Activated CD8-positive, alpha-beta memory T cell treated with anti-CD3 and anti-CD28 coated beads for 1 hour (primary cell): ENCODE measurements at regions not wholly inside any gene's neighbourhood (a gene's known extent, or its start where the extent isn't known, plus 50 kb on each side); places are given as distances from the start of the nearest gene placed in this dataset.
"Not testable (repeated sequence)": the region's sequence is repeated elsewhere in the genome, so short reads cannot be mapped to it uniquely, and the experiment has no call there.

Experiments
- DNase-seq, 2 donors: peaks; one replicate each; pipeline ENCODE4 v3.0.0-alpha.2; 2020; ENCODE audit warnings: low read depth in 1 of 2; ENCODE audit errors: extremely low read depth in 1 of 2

- DNase-seq: not testable (repeated sequence)
Measured at GRCh38 chr15:44848859-44849258, 107.6 kb upstream of the TERB2 start.

DNA sequence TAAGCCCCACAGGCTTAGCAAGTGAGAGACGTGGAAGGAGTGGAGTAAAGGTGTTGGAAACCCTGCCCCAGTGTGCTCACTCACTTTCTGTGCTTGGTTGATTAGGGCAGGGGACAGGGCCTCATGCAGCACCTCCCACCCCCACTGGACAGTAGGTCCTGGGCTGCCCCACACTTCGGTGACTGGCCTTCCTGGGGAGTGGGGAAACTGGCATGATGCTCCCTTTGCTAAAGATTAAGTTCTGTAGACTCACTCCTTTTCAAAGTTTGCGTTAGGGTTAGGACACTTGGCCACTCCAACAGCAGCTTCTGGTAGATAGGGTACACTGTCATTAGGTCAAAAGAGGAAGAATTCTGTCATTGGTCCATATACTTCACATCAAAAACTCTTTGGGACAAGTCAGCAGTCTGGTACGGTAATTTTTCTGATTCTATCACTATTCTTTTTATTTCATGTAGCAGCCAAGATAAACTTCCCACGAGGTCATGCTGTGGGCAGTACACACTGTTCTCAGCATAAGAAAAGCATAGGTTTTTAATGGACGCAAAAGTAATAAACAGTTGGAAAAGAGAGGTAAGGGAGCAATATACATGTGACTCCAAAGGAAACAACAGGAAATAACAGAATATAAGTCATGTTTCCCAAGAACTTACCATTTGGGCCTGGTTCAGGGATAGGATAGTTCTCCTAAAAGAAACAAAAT, 106.6 kb upstream of the TERB2 start:
- DNase-seq: not testable (repeated sequence)

DNA sequence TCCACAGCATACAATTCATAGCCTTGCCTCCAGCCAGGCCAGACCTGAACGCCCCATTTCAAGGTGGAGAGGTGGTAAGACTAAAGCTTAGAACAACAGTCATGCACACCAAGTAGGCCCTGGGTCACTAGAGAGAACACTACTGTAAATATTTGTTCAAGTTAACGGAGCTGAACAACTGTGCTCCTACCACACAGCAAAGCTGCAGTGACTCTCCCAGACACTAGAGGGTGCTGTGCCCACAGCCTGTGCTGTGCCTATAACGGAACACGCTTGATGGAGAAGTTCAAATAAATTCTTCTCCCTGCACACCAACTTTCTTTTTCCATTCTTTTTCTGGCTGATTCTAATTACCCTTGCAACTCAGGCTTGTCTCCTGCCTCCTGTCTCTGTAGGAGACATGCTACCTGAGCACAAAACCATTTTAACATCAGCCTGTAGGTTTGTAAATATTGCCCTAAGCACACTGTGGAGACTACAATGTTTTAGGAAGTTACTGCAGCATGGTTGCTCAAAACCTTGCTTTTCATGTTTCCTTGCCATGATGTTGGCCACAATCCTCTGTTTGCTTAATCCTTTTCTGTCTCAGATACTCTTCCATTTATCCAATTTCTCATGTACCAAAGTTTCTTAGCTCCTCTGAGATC, 103.1 kb upstream of the TERB2 start:
- peak; percentile 17 to 35 for DNase-seq

DNA sequence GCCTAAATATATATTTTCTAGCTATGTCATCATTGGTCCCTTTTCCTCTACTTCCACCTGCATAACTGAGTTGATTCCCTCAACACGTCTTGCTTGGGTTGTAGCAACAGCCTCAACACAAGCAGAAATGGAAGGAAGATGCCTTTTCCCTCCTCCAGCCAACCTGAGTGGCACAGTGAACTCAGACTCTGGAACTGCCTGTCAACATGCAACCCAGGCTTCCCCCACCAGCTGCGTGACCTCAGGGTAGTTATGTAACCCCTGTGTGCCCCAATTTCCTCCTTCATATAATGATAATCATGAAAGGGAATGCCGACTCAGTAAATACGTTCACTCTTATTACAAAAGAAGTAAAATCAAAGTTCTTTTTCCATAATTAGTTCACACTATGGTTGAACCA, 101.8 kb upstream of the TERB2 start:
- not testable (repeated sequence) for DNase-seq

- not testable (repeated sequence) for DNase-seq
Measured at GRCh38 chr15:44856284-44856683, 100.2 kb upstream of the TERB2 start.

GRCh38 chr15:44857164-44857710, 99.2 kb upstream of the TERB2 start:
- DNase-seq: not testable (repeated sequence)

DNA sequence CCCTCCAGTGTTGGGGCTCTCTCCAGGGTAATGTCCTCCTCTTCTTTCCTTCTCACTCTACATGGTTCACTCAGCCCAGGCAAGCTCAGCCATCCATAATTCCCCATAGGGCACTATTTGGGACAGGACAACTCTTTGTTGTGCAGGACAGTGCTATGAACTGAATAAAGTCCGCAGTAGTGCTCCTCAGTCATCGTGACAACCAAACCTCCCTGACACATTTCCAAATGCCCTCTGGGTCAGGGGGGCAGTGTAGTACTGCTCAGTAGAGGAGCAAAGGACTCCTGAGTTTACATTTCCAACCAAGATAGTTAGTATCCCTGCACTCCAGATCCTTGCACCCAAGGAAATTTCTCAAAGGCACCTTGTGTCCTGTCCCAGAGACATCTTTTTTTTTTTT, 97.4 kb upstream of the TERB2 start:
- not testable (repeated sequence) for DNase-seq

DNA sequence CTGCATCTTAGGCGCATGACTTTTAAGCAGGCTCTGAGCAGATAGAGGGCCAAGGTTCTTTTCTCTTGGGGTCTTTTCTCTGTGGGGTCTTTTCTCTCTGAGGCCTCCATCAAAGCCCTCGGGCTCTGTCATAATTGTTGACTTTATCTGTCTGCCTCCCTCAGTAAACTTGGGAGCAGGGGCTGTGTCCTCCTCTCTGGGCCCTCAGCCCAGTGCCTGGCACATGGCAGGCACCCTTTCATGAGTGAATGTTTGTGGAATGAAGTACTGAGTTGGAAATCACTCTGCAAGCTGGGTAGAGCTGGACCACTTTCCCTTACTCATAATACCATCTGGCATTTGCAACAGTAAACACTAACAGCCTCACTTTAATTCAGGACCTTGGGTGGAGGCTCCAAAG, 96.3 kb upstream of the TERB2 start:
- not testable (repeated sequence) for DNase-seq

- no peak for DNase-seq
Measured at GRCh38 chr15:44861439-44861910, 95.0 kb upstream of the TERB2 start.

- DNase-seq: no peak
Measured at GRCh38 chr15:44861917-44862316, 94.6 kb upstream of the TERB2 start.

DNA sequence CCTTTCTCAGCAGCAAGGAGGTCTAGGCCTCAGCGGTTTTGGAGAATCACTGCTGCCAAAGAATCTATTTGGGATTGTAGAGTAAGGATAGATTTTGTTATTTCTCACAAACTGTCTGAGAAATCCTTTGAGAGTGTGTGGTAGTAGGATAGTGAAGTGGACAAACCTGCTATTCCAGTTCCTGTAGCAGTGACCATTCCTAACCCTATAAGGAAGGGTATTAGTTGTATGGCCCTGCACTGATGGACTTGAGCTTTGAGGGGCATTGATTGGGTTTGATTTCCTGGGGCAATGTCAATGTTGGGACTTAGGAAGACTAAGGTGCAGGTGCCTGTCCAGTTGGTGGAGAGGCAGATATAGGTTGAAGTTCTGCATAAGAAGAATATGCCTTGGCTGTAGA, 93.6 kb upstream of the TERB2 start:
- DNase-seq: not testable (repeated sequence)

- not testable (repeated sequence) for DNase-seq
Measured at GRCh38 chr15:44868100-44868499, 88.4 kb upstream of the TERB2 start.

GRCh38 chr15:44870125-44870524, 86.4 kb upstream of the TERB2 start:
- not testable (repeated sequence) for DNase-seq

- no peak for DNase-seq
Measured at GRCh38 chr15:44873103-44873502, 83.4 kb upstream of the TERB2 start.

DNA sequence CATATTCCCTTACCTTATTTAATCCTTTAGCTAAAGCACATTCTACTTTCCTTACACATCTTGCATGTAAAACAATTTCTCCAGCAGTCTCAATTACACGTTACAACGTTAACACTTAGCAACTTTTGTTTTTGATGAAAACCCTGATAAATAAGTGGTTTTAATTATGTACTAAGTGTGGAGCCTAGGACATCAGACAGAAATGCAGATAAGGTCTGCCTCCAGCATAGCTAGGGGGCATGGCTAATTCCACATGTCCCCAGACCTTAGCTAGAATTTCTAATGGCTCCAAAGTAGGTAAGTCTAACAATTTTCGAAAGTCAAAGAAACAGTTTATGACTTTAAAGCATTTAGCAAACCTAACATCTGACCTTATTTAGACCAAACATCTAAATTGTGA, 77.4 kb upstream of the TERB2 start:
- DNase-seq: no peak

GRCh38 chr15:44882499-44882968, 74.0 kb upstream of the TERB2 start:
- no peak for DNase-seq

GRCh38 chr15:44883199-44883877, 73.1 kb upstream of the TERB2 start:
- DNase-seq: no peak

- not testable (repeated sequence) for DNase-seq
Measured at GRCh38 chr15:44898890-44899651, 57.4 kb upstream of the TERB2 start.

DNA sequence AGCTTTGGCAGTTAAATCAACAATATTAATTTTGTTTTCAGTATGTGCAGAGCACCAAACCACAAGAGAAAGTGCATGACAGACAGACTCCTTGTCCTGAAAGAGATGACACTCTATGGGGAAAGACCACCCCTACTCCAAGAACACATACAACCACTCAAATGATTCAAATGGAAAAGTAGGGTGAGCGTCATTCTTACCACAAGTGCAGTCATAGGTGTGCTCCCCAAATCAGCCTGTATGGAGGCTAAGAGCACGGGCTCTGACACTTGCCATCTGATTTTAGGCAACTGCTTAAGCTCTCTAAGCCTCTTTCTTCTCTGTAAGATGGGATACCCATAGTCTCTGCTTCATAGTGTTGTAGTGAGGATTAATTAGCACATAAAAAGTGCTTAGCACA, 56.7 kb upstream of the TERB2 start:
- not testable (repeated sequence) for DNase-seq

GRCh38 chr15:44900796-44901195, 55.7 kb upstream of the TERB2 start:
- DNase-seq: not testable (repeated sequence)

GRCh38 chr15:44903281-44903680, 53.2 kb upstream of the TERB2 start:
- not testable (repeated sequence) for DNase-seq
